HG03175 (cell line): ENCODE measurements at regions not wholly inside any gene's neighbourhood (a gene's known extent, or its start where the extent isn't known, plus 50 kb on each side); places are given as distances from the start of the nearest gene placed in this dataset.
"Not testable (repeated sequence)": the region's sequence is repeated elsewhere in the genome, so short reads cannot be mapped to it uniquely, and the experiment has no call there.

Experiments used
- ATAC-seq: cut with Tn5 transposase; IDR thresholded peaks from one replicate; pipeline ENCODE4 v1.9.1; 2021; ENCODE audit warnings: mild to moderate bottlenecking, moderate library complexity; ENCODE audit not compliant: unreplicated experiment

GRCh38 chr4:15336410-15337167 lies 91.2 kb upstream of the C1QTNF7 start:
- no peak for ATAC-seq

- not testable (repeated sequence) for ATAC-seq
Observed at GRCh38 chr4:15337168-15337657, 90.6 kb upstream of the C1QTNF7 start.

- no peak for ATAC-seq
Observed at GRCh38 chr4:15339737-15340136, 88.1 kb upstream of the C1QTNF7 start.

GRCh38 chr4:15340332-15340731 lies 87.5 kb upstream of the C1QTNF7 start:
- ATAC-seq: no peak

- ATAC-seq: no peak
Observed at GRCh38 chr4:15340902-15341732, 86.7 kb upstream of the C1QTNF7 start.

GRCh38 chr4:15341733-15342300 lies 86.0 kb upstream of the C1QTNF7 start:
- ATAC-seq: no peak

- ATAC-seq: no peak
Observed at GRCh38 chr4:15343000-15343399, 84.8 kb upstream of the C1QTNF7 start.

GRCh38 chr4:15343581-15343980 lies 84.3 kb upstream of the C1QTNF7 start:
- no peak for ATAC-seq

- ATAC-seq: no peak
Observed at GRCh38 chr4:15344041-15344440, 83.8 kb upstream of the C1QTNF7 start.

- no peak for ATAC-seq
Observed at GRCh38 chr4:15345134-15345533, 82.7 kb upstream of the C1QTNF7 start.

- ATAC-seq: no peak
Observed at GRCh38 chr4:15348236-15348635, 79.6 kb upstream of the C1QTNF7 start.

GRCh38 chr4:15348695-15349094 lies 79.1 kb upstream of the C1QTNF7 start:
- ATAC-seq: no peak

- ATAC-seq: peak; percentile 72
Observed at GRCh38 chr4:15349531-15349935, 78.3 kb upstream of the C1QTNF7 start.

GRCh38 chr4:15349965-15350364 lies 77.9 kb upstream of the C1QTNF7 start:
- no peak for ATAC-seq

GRCh38 chr4:15352524-15352923 lies 75.3 kb upstream of the C1QTNF7 start:
- no peak for ATAC-seq

GRCh38 chr4:15353207-15353606 lies 74.6 kb upstream of the C1QTNF7 start:
- no peak for ATAC-seq

- ATAC-seq: no peak
Observed at GRCh38 chr4:15354371-15355297, 73.2 kb upstream of the C1QTNF7 start.

- ATAC-seq: no peak
Observed at GRCh38 chr4:15361529-15361928, 66.3 kb upstream of the C1QTNF7 start.

GRCh38 chr4:15362541-15362940 lies 65.3 kb upstream of the C1QTNF7 start:
- ATAC-seq: no peak

- ATAC-seq: no peak
Observed at GRCh38 chr4:15364183-15364582, 63.6 kb upstream of the C1QTNF7 start.

GRCh38 chr4:15365641-15366040 lies 62.2 kb upstream of the C1QTNF7 start:
- no peak for ATAC-seq
